ENCODE measurements at regions not wholly inside any gene's neighbourhood (a gene's known extent, or its start where the extent isn't known, plus 50 kb on each side); places are given as distances from the start of the nearest gene placed in this dataset.

- H3K9me3 Mint-ChIP-seq: peaks cover 8 to 18% (median 16%) of the 10 kb centered on the region in 3 donors
- ATAC-seq (replicated peaks in 1 of 4) (no peak), DNase-seq (no peak)
- POLR2A ChIA-PET: interaction anchor here in 1 of 2 donors (0.7 kb wide), 1 partner anchor 183 kb away, joined by 3 read pairs; no protein-coding TSS in a partner anchor
- H3K27ac ChIP-seq (ENCODE audit: low read length): no peak overlapping the region
- no peaks in the 10 kb centered on the region for H3K4me1 ChIP-seq (ENCODE audit: control insufficient read depth in 1 of 2, extremely low read depth in 1 of 2, insufficient read depth in 2 of 2, low read length in 2 of 2)
- CTCF ChIA-PET: no interaction called here
- H3K9me3 ChIP-seq: no peaks in the 10 kb centered on the region
- H3K36me3 ChIP-seq (ENCODE audit: control insufficient read depth in 2 of 2, extremely low read depth in 1 of 2, insufficient read depth in 1 of 2, low read length in 1 of 2): no peaks in the 10 kb centered on the region
- no peaks in the 10 kb centered on the region for H3K4me1 Mint-ChIP-seq
- WGBS (ENCODE audit: insufficient coverage): 63% methylated on average over 1 of the region's 3 CpGs
- H3K27me3 ChIP-seq (replicated peaks in 1 of 2; ENCODE audit: control insufficient read depth in 2 of 2, extremely low read depth in 1 of 2, insufficient read depth in 2 of 2, low read length in 1 of 2): no peaks in the 10 kb centered on the region
- no peaks in the 10 kb centered on the region for H3K36me3 Mint-ChIP-seq
- no peak overlapping the region for H3K4me3 Mint-ChIP-seq
- H3K4me3 ChIP-seq (ENCODE audit: control insufficient read depth in 1 of 2, extremely low read depth in 1 of 2, low read length in 1 of 2): no peak overlapping the region
- no peaks in the 10 kb centered on the region for H3K27me3 Mint-ChIP-seq
- H3K27ac Mint-ChIP-seq: no peak overlapping the region
These were observed 697.1 kb upstream of the SEL1L start for GRCh38 chr14:82230748-82231147.

- WGBS (ENCODE audit: insufficient coverage): no CpG with 5 or more reads among the region's 2 CpGs
- CTCF ChIA-PET: no interaction called here
- Histone ChIP-seq H3K27ac (ENCODE audit: low read length) (no peak overlapping the region), H3K4me3 (ENCODE audit: control insufficient read depth in 1 of 2, extremely low read depth in 1 of 2, low read length in 1 of 2) (no peak overlapping the region), H3K4me1 (ENCODE audit: control insufficient read depth in 1 of 2, extremely low read depth in 1 of 2, insufficient read depth in 2 of 2, low read length in 2 of 2) (no peaks in the 10 kb centered on the region), H3K36me3 (ENCODE audit: control insufficient read depth in 2 of 2, extremely low read depth in 1 of 2, insufficient read depth in 1 of 2, low read length in 1 of 2) (no peaks in the 10 kb centered on the region), H3K27me3 (replicated peaks in 1 of 2; ENCODE audit: control insufficient read depth in 2 of 2, extremely low read depth in 1 of 2, insufficient read depth in 2 of 2, low read length in 1 of 2) (no peaks in the 10 kb centered on the region), H3K9me3 (no peaks in the 10 kb centered on the region)
- Mint-ChIP-seq H3K27me3 (no peaks in the 10 kb centered on the region), H3K4me1 (no peaks in the 10 kb centered on the region), H3K27ac (no peak overlapping the region), H3K9me3 (peaks cover 18 to 23% (median 19%) of the 10 kb centered on the region in 3 donors), H3K4me3 (no peak overlapping the region), H3K36me3 (no peaks in the 10 kb centered on the region)
- no peak for ATAC-seq (replicated peaks in 1 of 4)
- POLR2A ChIA-PET: no interaction called here
- no peak for DNase-seq
These were observed 705.0 kb upstream of the SEL1L start for GRCh38 chr14:82238649-82239048.

GRCh38 chr14:82239223-82239622 lies 705.6 kb upstream of the SEL1L start:
- H3K27me3 Mint-ChIP-seq: no peaks in the 10 kb centered on the region
- POLR2A ChIA-PET: no interaction called here
- H3K27ac Mint-ChIP-seq: no peak overlapping the region
- WGBS (ENCODE audit: insufficient coverage): 71% methylated on average over 5 of the region's 7 CpGs
- no peaks in the 10 kb centered on the region for H3K36me3 ChIP-seq (ENCODE audit: control insufficient read depth in 2 of 2, extremely low read depth in 1 of 2, insufficient read depth in 1 of 2, low read length in 1 of 2)
- DNase-seq (no peak), ATAC-seq (replicated peaks in 1 of 4) (no peak)
- no peaks in the 10 kb centered on the region for H3K36me3 Mint-ChIP-seq
- H3K9me3 Mint-ChIP-seq: peaks cover 18 to 22% (median 19%) of the 10 kb centered on the region in 3 donors
- H3K4me1 ChIP-seq (ENCODE audit: control insufficient read depth in 1 of 2, extremely low read depth in 1 of 2, insufficient read depth in 2 of 2, low read length in 2 of 2): no peaks in the 10 kb centered on the region
- H3K4me3 Mint-ChIP-seq: no peak overlapping the region
- H3K27me3 ChIP-seq (replicated peaks in 1 of 2; ENCODE audit: control insufficient read depth in 2 of 2, extremely low read depth in 1 of 2, insufficient read depth in 2 of 2, low read length in 1 of 2): no peaks in the 10 kb centered on the region
- CTCF ChIA-PET: no interaction called here
- H3K4me1 Mint-ChIP-seq: no peaks in the 10 kb centered on the region
- H3K9me3 ChIP-seq: no peaks in the 10 kb centered on the region
- H3K4me3 ChIP-seq (ENCODE audit: control insufficient read depth in 1 of 2, extremely low read depth in 1 of 2, low read length in 1 of 2): no peak overlapping the region
- no peak overlapping the region for H3K27ac ChIP-seq (ENCODE audit: low read length)

- H3K36me3 Mint-ChIP-seq: no peaks in the 10 kb centered on the region
- ChIA-PET POLR2A (no interaction called here), CTCF (interaction anchor here in 1 of 2 donors (0.6 kb wide), 1 partner anchor 143 kb away, joined by 3 read pairs; no protein-coding TSS in a partner anchor)
- H3K9me3 Mint-ChIP-seq: peaks cover 10 to 13% (median 13%) of the 10 kb centered on the region in 3 donors
- H3K4me1 Mint-ChIP-seq: no peaks in the 10 kb centered on the region
- Histone ChIP-seq H3K9me3 (no peaks in the 10 kb centered on the region), H3K27me3 (replicated peaks in 1 of 2; ENCODE audit: control insufficient read depth in 2 of 2, extremely low read depth in 1 of 2, insufficient read depth in 2 of 2, low read length in 1 of 2) (no peaks in the 10 kb centered on the region), H3K4me1 (ENCODE audit: control insufficient read depth in 1 of 2, extremely low read depth in 1 of 2, insufficient read depth in 2 of 2, low read length in 2 of 2) (no peaks in the 10 kb centered on the region), H3K27ac (ENCODE audit: low read length) (no peak overlapping the region), H3K36me3 (ENCODE audit: control insufficient read depth in 2 of 2, extremely low read depth in 1 of 2, insufficient read depth in 1 of 2, low read length in 1 of 2) (no peaks in the 10 kb centered on the region), H3K4me3 (ENCODE audit: control insufficient read depth in 1 of 2, extremely low read depth in 1 of 2, low read length in 1 of 2) (no peak overlapping the region)
- H3K4me3 Mint-ChIP-seq: no peak overlapping the region
- ATAC-seq (replicated peaks in 1 of 4): no peak
- DNase-seq: no peak
- WGBS (ENCODE audit: insufficient coverage): no CpG with 5 or more reads among the region's 4 CpGs
- H3K27ac Mint-ChIP-seq: no peak overlapping the region
- no peaks in the 10 kb centered on the region for H3K27me3 Mint-ChIP-seq
These were observed 711.1 kb upstream of the SEL1L start for GRCh38 chr14:82244791-82245190.

- H3K27ac Mint-ChIP-seq: no peak overlapping the region
- ChIA-PET POLR2A (no interaction called here), CTCF (no interaction called here)
- no peaks in the 10 kb centered on the region for H3K4me1 ChIP-seq (ENCODE audit: control insufficient read depth in 1 of 2, extremely low read depth in 1 of 2, insufficient read depth in 2 of 2, low read length in 2 of 2)
- H3K27me3 ChIP-seq (replicated peaks in 1 of 2; ENCODE audit: control insufficient read depth in 2 of 2, extremely low read depth in 1 of 2, insufficient read depth in 2 of 2, low read length in 1 of 2): no peaks in the 10 kb centered on the region
- no peaks in the 10 kb centered on the region for H3K4me1 Mint-ChIP-seq
- ATAC-seq (replicated peaks in 1 of 4) (no peak), DNase-seq (no peak)
- H3K36me3 ChIP-seq (ENCODE audit: control insufficient read depth in 2 of 2, extremely low read depth in 1 of 2, insufficient read depth in 1 of 2, low read length in 1 of 2): no peaks in the 10 kb centered on the region
- H3K27ac ChIP-seq (ENCODE audit: low read length): no peak overlapping the region
- no peak overlapping the region for H3K4me3 Mint-ChIP-seq
- 65% methylated on average over 5 of the region's 8 CpGs for WGBS (ENCODE audit: insufficient coverage)
- H3K27me3 Mint-ChIP-seq: no peaks in the 10 kb centered on the region
- no peaks in the 10 kb centered on the region for H3K9me3 ChIP-seq
- H3K4me3 ChIP-seq (ENCODE audit: control insufficient read depth in 1 of 2, extremely low read depth in 1 of 2, low read length in 1 of 2): no peak overlapping the region
- H3K36me3 Mint-ChIP-seq: no peaks in the 10 kb centered on the region
- H3K9me3 Mint-ChIP-seq: peaks cover 15 to 19% (median 17%) of the 10 kb centered on the region in 3 donors
These were observed 717.8 kb upstream of the SEL1L start for GRCh38 chr14:82251494-82251893.

- ChIA-PET CTCF (no interaction called here), POLR2A (no interaction called here)
- Histone ChIP-seq H3K27me3 (replicated peaks in 1 of 2; ENCODE audit: control insufficient read depth in 2 of 2, extremely low read depth in 1 of 2, insufficient read depth in 2 of 2, low read length in 1 of 2) (no peaks in the 10 kb centered on the region), H3K4me3 (ENCODE audit: control insufficient read depth in 1 of 2, extremely low read depth in 1 of 2, low read length in 1 of 2) (no peak overlapping the region), H3K9me3 (no peaks in the 10 kb centered on the region), H3K4me1 (ENCODE audit: control insufficient read depth in 1 of 2, extremely low read depth in 1 of 2, insufficient read depth in 2 of 2, low read length in 2 of 2) (no peaks in the 10 kb centered on the region), H3K27ac (ENCODE audit: low read length) (no peak overlapping the region), H3K36me3 (ENCODE audit: control insufficient read depth in 2 of 2, extremely low read depth in 1 of 2, insufficient read depth in 1 of 2, low read length in 1 of 2) (no peaks in the 10 kb centered on the region)
- Mint-ChIP-seq H3K4me3 (no peak overlapping the region), H3K27ac (no peak overlapping the region), H3K4me1 (no peaks in the 10 kb centered on the region), H3K36me3 (no peaks in the 10 kb centered on the region), H3K27me3 (no peaks in the 10 kb centered on the region), H3K9me3 (peaks cover 4 to 24% (median 11%) of the 10 kb centered on the region in 3 donors)
- ATAC-seq (replicated peaks in 1 of 4) (no peak), DNase-seq (no peak)
These were observed 736.6 kb upstream of the SEL1L start for GRCh38 chr14:82270286-82270685.

GRCh38 chr14:82298811-82299210 lies 765.2 kb upstream of the SEL1L start:
- Histone ChIP-seq H3K27ac (ENCODE audit: low read length) (no peak overlapping the region), H3K9me3 (no peaks in the 10 kb centered on the region), H3K4me1 (ENCODE audit: control insufficient read depth in 1 of 2, extremely low read depth in 1 of 2, insufficient read depth in 2 of 2, low read length in 2 of 2) (no peaks in the 10 kb centered on the region), H3K36me3 (ENCODE audit: control insufficient read depth in 2 of 2, extremely low read depth in 1 of 2, insufficient read depth in 1 of 2, low read length in 1 of 2) (no peaks in the 10 kb centered on the region), H3K27me3 (replicated peaks in 1 of 2; ENCODE audit: control insufficient read depth in 2 of 2, extremely low read depth in 1 of 2, insufficient read depth in 2 of 2, low read length in 1 of 2) (no peaks in the 10 kb centered on the region), H3K4me3 (ENCODE audit: control insufficient read depth in 1 of 2, extremely low read depth in 1 of 2, low read length in 1 of 2) (no peak overlapping the region)
- no peaks in the 10 kb centered on the region for H3K36me3 Mint-ChIP-seq
- no peak for DNase-seq
- no peaks in the 10 kb centered on the region for H3K27me3 Mint-ChIP-seq
- peaks cover 4 to 31% (median 10%) of the 10 kb centered on the region in 3 donors for H3K9me3 Mint-ChIP-seq
- no peaks in the 10 kb centered on the region for H3K4me1 Mint-ChIP-seq
- H3K4me3 Mint-ChIP-seq: no peak overlapping the region
- no peak overlapping the region for H3K27ac Mint-ChIP-seq
- ChIA-PET POLR2A (no interaction called here), CTCF (no interaction called here)
- no peak for ATAC-seq (replicated peaks in 1 of 4)
